Neural cell (in vitro differentiated cells): ENCODE measurements at regions not wholly inside any gene's neighbourhood (a gene's known extent, or its start where the extent isn't known, plus 50 kb on each side); places are given as distances from the start of the nearest gene placed in this dataset.

ENCODE experiments used
- H2AFZ ChIP-seq: fragments of 200-600, 300-800 bp; sonication (generic), shearing (Covaris generic); 2 replicates; pipeline ENCODE4 v1.6.0; 2014; ENCODE audit warnings: low read depth, mild to moderate bottlenecking, antibody characterized with exemption, low read length, moderate library complexity
- H3F3A ChIP-seq: fragments of 200-600 bp; shearing (Covaris generic); 2 replicates; pipeline ENCODE4 v1.6.1; 2016; ENCODE audit warnings: mild to moderate bottlenecking, moderate library complexity, mixed read lengths, antibody characterized with exemption, low read length; ENCODE audit not compliant: insufficient read depth, poor library complexity, severe bottlenecking
- H3K27ac ChIP-seq: fragments of 200-600, 300-800 bp; sonication (generic), shearing (Covaris generic); 2 replicates; pipeline ENCODE4 v1.5.1; 2014; ENCODE audit warnings: mild to moderate bottlenecking, low read length, moderate library complexity
- H3K27me3 ChIP-seq: fragments of 300-800, 200-600 bp; sonication (generic), shearing (Covaris generic); 2 replicates; pipeline ENCODE4 v1.6.0; 2014; ENCODE audit warnings: mild to moderate bottlenecking, low read depth, low read length, moderate library complexity; ENCODE audit not compliant: insufficient read depth
- H3K36me3 ChIP-seq: fragments of 300-800, 200-600 bp; sonication (generic), shearing (Covaris generic); 2 replicates; pipeline ENCODE4 v1.5.1; 2014; ENCODE audit warnings: mild to moderate bottlenecking, antibody characterized with exemption, low read length, moderate library complexity; ENCODE audit not compliant: insufficient read depth
- H3K4me2 ChIP-seq: fragments of 300-800, 200-600 bp; sonication (generic), shearing (Covaris generic); 2 replicates; pipeline ENCODE4 v1.6.0; 2014; ENCODE audit warnings: mild to moderate bottlenecking, low read length
- H3K4me3 ChIP-seq: fragments of 300-800, 200-600 bp; sonication (generic), shearing (Covaris generic); 2 replicates; pipeline ENCODE4 v1.5.1; 2014; ENCODE audit warnings: mild to moderate bottlenecking, low read length, moderate library complexity
- H3K79me2 ChIP-seq: fragments of 200-600 bp; shearing (Covaris generic); replicated peaks from 2 replicates; pipeline ENCODE4 v1.6.0; 2014; ENCODE audit warnings: mild to moderate bottlenecking, low read length, moderate library complexity; ENCODE audit not compliant: insufficient read depth
- H3K9ac ChIP-seq: fragments of 300-800, 200-600 bp; sonication (generic), shearing (Covaris generic); 2 replicates; pipeline ENCODE4 v1.6.1; 2016; ENCODE audit warnings: mild to moderate bottlenecking, low read length, mixed read lengths
- H3K9me2 ChIP-seq: fragments of 200-600 bp; shearing (Covaris generic); 2 replicates; pipeline ENCODE4 v1.6.1; 2016; ENCODE audit warnings: mild to moderate bottlenecking, low read length, mixed read lengths; ENCODE audit not compliant: insufficient read depth
- H3K9me3 ChIP-seq: fragments of 200-600, 300-800 bp; sonication (generic), shearing (Covaris generic); 2 replicates; pipeline ENCODE4 v1.6.1; 2016; ENCODE audit warnings: mild to moderate bottlenecking, mixed run types, low read length, moderate library complexity, mixed read lengths
- H4K20me1 ChIP-seq: fragments of 200-600 bp; shearing (Covaris generic); 2 replicates; pipeline ENCODE4 v1.6.1; 2016; ENCODE audit warnings: mild to moderate bottlenecking, mixed run types; ENCODE audit not compliant: insufficient read depth
- EP300 ChIP-seq: fragments of 450-650 bp; conservative IDR thresholded peaks from 2 replicates; pipeline ENCODE4 v1.6.1; 2014; ENCODE audit warnings: antibody characterized with exemption, mild to moderate bottlenecking, moderate library complexity; ENCODE audit not compliant: poor library complexity, severe bottlenecking
- EZH2 ChIP-seq: fragments of 200-600, 300-800 bp; shearing (Covaris generic), sonication (generic); IDR thresholded peaks from 2 replicates; pipeline ENCODE4 v1.6.1; 2014; ENCODE audit warnings: antibody characterized with exemption, low read length, borderline replicate concordance, mild to moderate bottlenecking; ENCODE audit not compliant: insufficient read depth, poor library complexity, severe bottlenecking
- MXI1 ChIP-seq: fragments of 450-650 bp; conservative IDR thresholded peaks from 2 replicates; pipeline ENCODE4 v1.6.1; 2014; ENCODE audit warnings: antibody characterized with exemption, mild to moderate bottlenecking; ENCODE audit not compliant: poor library complexity, severe bottlenecking
- POLR2AphosphoS5 ChIP-seq: IDR thresholded peaks from 2 replicates; pipeline ENCODE4 v1.6.1; 2012
- RAD21 ChIP-seq: fragments of 450-650 bp; conservative IDR thresholded peaks from 2 replicates; pipeline ENCODE4 v1.6.1; 2014; ENCODE audit warnings: antibody characterized with exemption, mild to moderate bottlenecking, moderate library complexity
- SMC3 ChIP-seq: fragments of 450-650 bp; conservative IDR thresholded peaks from 2 replicates; pipeline ENCODE4 v1.6.1; 2014; ENCODE audit warnings: antibody characterized with exemption, mild to moderate bottlenecking, moderate library complexity; ENCODE audit not compliant: poor library complexity
- TAF1 ChIP-seq: IDR thresholded peaks from 2 replicates; pipeline ENCODE4 v1.6.1; 2012; ENCODE audit warnings: low read depth
- TF ChIP-seq, protein P1 (sequence below): fragments of 450-650 bp; IDR thresholded peaks from 2 replicates; pipeline ENCODE4 v1.5.1; 2014; ENCODE audit warnings: antibody characterized with exemption, mild to moderate bottlenecking, moderate library complexity; ENCODE audit not compliant: poor library complexity, severe bottlenecking
- TF ChIP-seq, protein P2 (sequence below): IDR thresholded peaks from 2 replicates; pipeline ENCODE4 v1.6.1; 2012; ENCODE audit warnings: borderline replicate concordance

DNA sequence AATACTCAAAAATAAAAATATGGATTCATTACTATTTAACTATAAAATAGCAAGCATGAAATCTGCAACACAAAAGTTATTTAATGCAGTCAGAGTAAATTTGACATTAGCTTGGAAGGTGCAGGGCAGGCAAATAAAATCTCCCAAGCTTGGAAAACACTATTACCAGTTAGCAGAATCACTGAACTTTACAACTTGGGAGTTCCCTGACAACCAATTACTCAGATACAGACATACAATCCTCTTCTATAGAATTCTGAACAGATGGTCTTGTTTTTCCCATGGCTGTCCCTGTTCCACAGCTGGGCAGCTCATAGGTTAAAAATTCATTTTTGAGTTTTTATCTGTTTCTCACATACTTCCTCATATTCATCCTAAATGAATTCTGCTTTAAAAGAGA lies 1002.6 kb downstream of the SORCS3 start:
- Histone ChIP-seq H3F3A (no peaks in the 10 kb centered on the region), H3K79me2 (no peaks in the 10 kb centered on the region), H3K9me2 (no peaks in the 10 kb centered on the region), H4K20me1 (no peaks in the 10 kb centered on the region), H2AFZ (no peak overlapping the region), H3K4me2 (no peak overlapping the region), H3K9ac (no peak overlapping the region), H3K27me3 (no peaks in the 10 kb centered on the region), H3K36me3 (no peaks in the 10 kb centered on the region), H3K4me3 (no peak overlapping the region), H3K9me3 (no peaks in the 10 kb centered on the region), H3K27ac (no peak overlapping the region)
- no peak for TF ChIP-seq TAF1
- TF ChIP-seq POLR2AphosphoS5, result no peak
- TF ChIP-seq RAD21, result no peak
- TF ChIP-seq EZH2, result no peak
- no peak for TF ChIP-seq SMC3
- TF ChIP-seq MXI1, result no peak
- TF ChIP-seq, protein P1, sequence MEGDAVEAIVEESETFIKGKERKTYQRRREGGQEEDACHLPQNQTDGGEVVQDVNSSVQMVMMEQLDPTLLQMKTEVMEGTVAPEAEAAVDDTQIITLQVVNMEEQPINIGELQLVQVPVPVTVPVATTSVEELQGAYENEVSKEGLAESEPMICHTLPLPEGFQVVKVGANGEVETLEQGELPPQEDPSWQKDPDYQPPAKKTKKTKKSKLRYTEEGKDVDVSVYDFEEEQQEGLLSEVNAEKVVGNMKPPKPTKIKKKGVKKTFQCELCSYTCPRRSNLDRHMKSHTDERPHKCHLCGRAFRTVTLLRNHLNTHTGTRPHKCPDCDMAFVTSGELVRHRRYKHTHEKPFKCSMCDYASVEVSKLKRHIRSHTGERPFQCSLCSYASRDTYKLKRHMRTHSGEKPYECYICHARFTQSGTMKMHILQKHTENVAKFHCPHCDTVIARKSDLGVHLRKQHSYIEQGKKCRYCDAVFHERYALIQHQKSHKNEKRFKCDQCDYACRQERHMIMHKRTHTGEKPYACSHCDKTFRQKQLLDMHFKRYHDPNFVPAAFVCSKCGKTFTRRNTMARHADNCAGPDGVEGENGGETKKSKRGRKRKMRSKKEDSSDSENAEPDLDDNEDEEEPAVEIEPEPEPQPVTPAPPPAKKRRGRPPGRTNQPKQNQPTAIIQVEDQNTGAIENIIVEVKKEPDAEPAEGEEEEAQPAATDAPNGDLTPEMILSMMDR, result no peak
- TF ChIP-seq, protein P2, sequence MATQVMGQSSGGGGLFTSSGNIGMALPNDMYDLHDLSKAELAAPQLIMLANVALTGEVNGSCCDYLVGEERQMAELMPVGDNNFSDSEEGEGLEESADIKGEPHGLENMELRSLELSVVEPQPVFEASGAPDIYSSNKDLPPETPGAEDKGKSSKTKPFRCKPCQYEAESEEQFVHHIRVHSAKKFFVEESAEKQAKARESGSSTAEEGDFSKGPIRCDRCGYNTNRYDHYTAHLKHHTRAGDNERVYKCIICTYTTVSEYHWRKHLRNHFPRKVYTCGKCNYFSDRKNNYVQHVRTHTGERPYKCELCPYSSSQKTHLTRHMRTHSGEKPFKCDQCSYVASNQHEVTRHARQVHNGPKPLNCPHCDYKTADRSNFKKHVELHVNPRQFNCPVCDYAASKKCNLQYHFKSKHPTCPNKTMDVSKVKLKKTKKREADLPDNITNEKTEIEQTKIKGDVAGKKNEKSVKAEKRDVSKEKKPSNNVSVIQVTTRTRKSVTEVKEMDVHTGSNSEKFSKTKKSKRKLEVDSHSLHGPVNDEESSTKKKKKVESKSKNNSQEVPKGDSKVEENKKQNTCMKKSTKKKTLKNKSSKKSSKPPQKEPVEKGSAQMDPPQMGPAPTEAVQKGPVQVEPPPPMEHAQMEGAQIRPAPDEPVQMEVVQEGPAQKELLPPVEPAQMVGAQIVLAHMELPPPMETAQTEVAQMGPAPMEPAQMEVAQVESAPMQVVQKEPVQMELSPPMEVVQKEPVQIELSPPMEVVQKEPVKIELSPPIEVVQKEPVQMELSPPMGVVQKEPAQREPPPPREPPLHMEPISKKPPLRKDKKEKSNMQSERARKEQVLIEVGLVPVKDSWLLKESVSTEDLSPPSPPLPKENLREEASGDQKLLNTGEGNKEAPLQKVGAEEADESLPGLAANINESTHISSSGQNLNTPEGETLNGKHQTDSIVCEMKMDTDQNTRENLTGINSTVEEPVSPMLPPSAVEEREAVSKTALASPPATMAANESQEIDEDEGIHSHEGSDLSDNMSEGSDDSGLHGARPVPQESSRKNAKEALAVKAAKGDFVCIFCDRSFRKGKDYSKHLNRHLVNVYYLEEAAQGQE, result no peak
- no peak for TF ChIP-seq EP300

DNA sequence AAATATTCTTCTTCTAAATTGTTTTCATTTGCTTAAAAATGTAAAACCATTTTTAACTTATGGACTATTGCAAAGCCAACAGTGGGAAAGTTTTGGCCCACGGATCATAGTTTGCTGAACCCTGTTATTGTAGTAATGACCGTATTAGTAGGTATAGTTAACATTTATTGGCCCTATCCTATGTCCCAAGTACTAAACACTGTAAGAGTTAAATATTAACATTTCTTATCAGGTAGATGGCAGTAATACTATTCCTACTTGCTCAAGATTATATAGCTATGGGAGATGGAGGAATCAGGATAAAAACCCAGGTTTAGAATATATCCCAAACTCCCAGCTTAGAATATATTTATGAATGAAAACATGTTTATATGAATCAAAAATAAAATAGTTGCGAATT lies 993.2 kb downstream of the SORCS3 start:
- no peaks in the 10 kb centered on the region for H3K36me3 ChIP-seq
- TF ChIP-seq EZH2 (no peak), TAF1 (no peak), SMC3 (no peak)
- peaks cover 15% of the 10 kb centered on the region for H3K27me3 ChIP-seq
- no peaks in the 10 kb centered on the region for H3K9me3 ChIP-seq
- no peaks in the 10 kb centered on the region for H4K20me1 ChIP-seq
- H3K4me2 ChIP-seq, result no peak overlapping the region
- H3K79me2 ChIP-seq, result no peaks in the 10 kb centered on the region
- H3K9ac ChIP-seq, result no peak overlapping the region
- H3F3A ChIP-seq, result no peaks in the 10 kb centered on the region
- no peaks in the 10 kb centered on the region for H3K9me2 ChIP-seq
- no peak overlapping the region for H3K27ac ChIP-seq
- no peak overlapping the region for H2AFZ ChIP-seq
- H3K4me3 ChIP-seq, result no peak overlapping the region
